Hematopoietic multipotent progenitor cell treated with erythropoietin and hydrocortisone succinate and interleukin-3 and kit ligand, for 17 days (in vitro differentiated cells): ENCODE measurements at regions not wholly inside any gene's neighbourhood (a gene's known extent, or its start where the extent isn't known, plus 50 kb on each side); places are given as distances from the start of the nearest gene placed in this dataset.

Experiments used
- DNase-seq: peaks from one replicate; pipeline ENCODE4 v3.0.0-alpha.2; 2015; ENCODE audit warnings: low spot score

DNA sequence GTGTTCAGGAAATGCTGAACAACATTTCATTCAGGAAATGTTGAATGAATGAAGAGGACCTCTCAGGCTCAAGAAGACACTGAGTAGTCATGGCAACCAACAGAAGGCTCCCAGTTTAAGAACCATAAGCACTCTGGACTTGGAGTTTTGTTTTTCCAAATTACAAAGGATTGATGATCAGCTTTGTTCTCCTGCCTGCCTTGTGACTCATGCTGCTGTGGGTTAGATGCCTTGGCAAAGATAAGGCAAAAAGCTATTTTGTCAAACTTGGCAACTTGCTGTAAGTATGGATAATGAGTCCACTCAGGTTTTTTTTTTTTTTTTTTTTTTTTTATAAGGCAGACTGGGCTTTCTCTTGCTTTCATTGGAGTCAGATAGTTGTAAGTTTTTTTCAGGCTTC is 365.0 kb downstream of the TMEM232 start:
- no peak for DNase-seq

GRCh38 chr5:110362261-110362660 is 364.2 kb downstream of the TMEM232 start:
- DNase-seq: no peak

DNA sequence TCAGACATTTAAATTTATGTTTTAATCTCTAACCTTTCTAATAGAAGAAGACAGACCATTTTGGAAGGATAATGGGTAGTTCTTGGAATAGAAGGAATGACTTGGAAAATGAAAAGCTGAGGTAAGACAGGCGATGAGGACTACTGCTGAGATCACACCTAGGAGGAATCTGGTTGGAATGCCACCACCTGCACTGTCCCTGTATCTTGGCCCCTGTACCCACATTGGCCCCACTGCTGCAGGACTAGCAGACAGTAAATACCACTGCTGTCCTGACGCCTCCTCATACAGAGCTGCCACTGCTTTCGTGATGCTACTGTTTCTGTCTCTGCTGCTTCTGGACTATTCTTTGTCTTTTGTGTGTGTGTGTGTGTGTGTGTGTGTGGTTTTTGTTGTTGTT is 359.8 kb downstream of the TMEM232 start:
- no peak for DNase-seq
